HCT116 (cell line): ENCODE measurements at regions not wholly inside any gene's neighbourhood (a gene's known extent, or its start where the extent isn't known, plus 50 kb on each side); places are given as distances from the start of the nearest gene placed in this dataset.

Experiments
- CBX3 ChIP-seq: IDR thresholded peaks from 2 replicates; pipeline ENCODE4 v1.6.1; 2012; ENCODE audit warnings: low read depth
- JUND ChIP-seq: IDR thresholded peaks from 2 replicates; pipeline ENCODE4 v1.6.1; 2012
- TF ChIP-seq, protein P1 (sequence below), 3 experiments: fragments of 200-600 bp in 1 of 3; sonication (generic) in 1 of 3; IDR thresholded peaks in 2 of 3; conservative IDR thresholded peaks in 1 of 3; 2 replicates each; pipeline ENCODE4 v1.5.1; 2012 to 2017; ENCODE audit warnings: low read depth in 2 of 3, low read length in 2 of 3, antibody characterized with exemption in 1 of 3, borderline replicate concordance in 1 of 3, control low read depth in 1 of 3, mild to moderate bottlenecking in 1 of 3, mixed read lengths in 1 of 3, mixed run types in 1 of 3, moderate library complexity in 1 of 3; ENCODE audit not compliant: insufficient read depth in 1 of 3

DNA sequence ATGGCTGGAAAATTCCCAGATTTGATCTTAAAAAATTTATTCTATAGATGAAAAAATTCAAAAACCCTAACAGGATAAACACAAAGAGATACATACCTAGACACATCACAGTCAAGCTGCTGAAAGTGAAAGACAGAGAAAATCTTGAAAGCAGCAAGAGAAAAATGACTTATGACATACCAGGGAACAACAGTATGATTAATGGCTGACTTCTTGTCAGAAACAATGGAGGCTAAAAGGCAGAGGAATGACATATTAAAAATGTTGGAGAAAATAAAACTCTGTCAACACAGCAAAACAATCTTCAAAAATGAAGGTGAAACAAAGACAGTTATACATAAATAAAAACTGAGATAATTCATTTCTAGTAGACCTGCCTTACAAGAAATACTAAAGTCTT lies 442.7 kb downstream of the IPMK start:
- TF ChIP-seq, protein P1, sequence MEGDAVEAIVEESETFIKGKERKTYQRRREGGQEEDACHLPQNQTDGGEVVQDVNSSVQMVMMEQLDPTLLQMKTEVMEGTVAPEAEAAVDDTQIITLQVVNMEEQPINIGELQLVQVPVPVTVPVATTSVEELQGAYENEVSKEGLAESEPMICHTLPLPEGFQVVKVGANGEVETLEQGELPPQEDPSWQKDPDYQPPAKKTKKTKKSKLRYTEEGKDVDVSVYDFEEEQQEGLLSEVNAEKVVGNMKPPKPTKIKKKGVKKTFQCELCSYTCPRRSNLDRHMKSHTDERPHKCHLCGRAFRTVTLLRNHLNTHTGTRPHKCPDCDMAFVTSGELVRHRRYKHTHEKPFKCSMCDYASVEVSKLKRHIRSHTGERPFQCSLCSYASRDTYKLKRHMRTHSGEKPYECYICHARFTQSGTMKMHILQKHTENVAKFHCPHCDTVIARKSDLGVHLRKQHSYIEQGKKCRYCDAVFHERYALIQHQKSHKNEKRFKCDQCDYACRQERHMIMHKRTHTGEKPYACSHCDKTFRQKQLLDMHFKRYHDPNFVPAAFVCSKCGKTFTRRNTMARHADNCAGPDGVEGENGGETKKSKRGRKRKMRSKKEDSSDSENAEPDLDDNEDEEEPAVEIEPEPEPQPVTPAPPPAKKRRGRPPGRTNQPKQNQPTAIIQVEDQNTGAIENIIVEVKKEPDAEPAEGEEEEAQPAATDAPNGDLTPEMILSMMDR (IDR thresholded peaks at IDR 0.05 in 2 of 3, conservative IDR thresholded peaks at IDR 0.05 in 1 of 3; ENCODE audit: borderline replicate concordance in 1 of 3, insufficient read depth in 1 of 3, low read depth in 2 of 3, low read length in 2 of 3): no peak
- TF ChIP-seq JUND: no peak
- no peak for TF ChIP-seq CBX3
